ENCODE measurements at regions not wholly inside any gene's neighbourhood (a gene's known extent, or its start where the extent isn't known, plus 50 kb on each side); places are given as distances from the start of the nearest gene placed in this dataset.

DNA sequence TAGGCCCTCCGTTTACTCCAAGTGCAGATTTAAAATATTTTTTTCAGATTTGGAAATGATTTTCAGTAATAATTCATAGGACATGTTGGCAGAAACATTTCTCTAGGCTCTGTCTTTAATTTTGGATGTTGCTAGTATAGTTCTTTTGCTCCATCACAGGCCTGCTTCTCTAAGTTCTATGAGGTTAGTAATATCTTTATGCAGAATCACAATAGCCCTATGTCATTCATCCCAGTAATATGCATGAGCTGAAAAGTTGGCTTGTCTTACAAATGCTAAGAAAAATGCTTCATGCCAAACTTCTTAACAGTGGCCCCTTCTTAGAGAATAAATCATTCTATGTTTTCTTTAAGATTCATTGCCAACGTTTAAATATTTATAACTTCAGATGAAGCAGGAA is 148.3 kb upstream of the TLL1 start:
- no peak for DNase-seq

DNA sequence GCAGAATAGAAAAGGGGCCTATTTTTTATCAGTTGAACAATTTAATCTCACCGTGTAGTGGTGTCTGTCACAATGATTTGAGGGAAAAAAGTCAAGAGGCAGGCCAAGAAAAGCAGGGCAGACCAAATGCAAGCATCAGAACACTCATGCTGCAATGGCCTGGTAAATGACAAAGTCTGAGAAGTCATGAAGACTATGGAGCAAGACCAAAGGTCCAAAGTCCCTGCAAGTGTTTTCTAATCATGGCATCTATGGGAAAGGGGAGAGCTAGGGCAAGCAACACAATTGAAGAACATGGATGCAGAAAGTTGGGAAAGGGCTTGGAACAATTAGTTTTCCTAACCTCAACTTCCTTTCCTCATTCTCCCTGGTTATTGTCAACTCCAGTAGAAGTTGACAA is 147.7 kb upstream of the TLL1 start:
- DNase-seq: no peak

DNA sequence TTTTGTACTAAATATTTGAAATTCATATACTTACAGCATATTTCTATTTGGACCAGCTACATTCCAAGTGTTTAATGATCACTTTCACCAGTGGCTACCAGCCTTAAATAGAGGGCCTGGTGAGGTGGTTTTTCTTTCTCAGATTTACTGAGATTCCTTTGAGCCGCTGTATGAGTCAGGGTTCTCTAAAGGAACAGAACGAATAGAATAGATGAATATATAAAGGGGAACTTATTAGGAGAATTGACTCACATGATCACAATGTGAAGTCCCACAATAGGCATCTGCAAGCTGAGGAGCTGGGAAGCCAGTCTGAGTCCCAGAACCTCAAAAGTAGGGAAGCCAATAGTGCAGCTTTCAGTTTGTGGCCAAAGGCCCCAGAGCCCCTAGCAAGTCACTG is 146.2 kb upstream of the TLL1 start:
- no peak for DNase-seq

DNA sequence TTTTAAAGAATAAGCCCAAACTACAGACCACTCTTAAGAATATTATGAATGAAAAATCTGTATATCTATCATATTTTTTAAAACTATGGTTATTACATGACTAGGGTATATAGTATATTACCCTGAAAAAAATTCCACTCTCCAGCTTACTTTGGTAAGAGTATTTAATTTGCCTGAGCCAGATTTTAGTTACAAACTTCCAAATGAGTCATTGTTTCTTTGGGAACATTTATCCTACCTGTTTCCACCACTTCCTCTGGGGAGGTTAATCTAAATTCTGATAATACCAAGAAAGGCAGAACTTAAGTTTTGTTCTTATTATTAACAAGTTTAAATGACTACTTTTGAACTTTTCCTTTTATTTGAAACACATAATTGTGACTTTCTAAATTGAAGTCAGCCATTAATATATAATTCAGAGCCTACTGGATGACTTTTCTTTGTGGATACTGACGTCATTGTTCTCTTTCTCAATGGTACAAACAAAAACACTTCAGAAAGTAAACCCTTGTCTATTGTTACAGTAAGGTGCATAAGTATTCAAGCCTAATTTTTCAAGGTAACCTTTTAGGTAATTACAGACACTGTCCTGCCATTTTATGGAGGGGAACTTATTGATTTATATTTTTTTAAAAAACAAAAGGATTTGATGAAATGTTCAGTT is 135.6 kb upstream of the TLL1 start:
- no peak for DNase-seq

DNA sequence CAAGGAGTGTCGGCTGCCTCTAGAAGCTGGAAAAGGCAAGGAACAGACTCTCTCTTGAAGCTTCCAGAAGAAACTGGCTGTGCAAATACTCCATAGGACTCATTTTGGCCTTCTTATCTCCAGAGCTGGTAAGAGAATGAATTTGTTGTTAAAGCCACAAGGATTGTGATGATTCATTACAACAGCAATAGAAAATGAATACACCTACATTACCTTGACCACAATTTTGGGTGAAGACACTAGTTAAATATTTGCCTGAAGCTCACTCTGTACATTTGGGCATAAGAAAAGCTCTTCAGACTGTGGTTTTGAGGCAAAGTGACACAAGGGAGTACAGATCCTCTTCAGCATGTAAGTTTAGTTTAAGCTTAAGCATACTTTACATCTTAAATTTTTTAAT is 134.5 kb upstream of the TLL1 start:
- no peak for DNase-seq

DNA sequence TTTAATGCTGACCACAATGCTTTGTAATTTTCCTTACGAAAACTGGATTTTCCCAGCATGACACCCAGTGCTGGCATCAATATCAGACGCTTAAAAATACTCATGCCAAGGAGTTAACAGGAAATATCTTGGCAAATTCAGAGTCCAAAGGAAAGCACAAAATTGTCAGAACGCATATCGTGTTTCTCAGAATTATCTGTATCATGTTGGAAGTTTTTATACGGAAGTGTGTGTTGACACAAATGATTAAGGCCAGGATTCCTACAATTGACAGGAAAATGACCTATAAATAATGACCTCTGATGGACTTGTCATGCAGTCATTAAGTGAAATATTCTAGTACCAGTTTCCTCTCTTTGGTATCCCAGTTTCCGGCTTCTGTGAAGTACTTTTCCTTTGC is 132.1 kb upstream of the TLL1 start:
- no peak for DNase-seq

DNA sequence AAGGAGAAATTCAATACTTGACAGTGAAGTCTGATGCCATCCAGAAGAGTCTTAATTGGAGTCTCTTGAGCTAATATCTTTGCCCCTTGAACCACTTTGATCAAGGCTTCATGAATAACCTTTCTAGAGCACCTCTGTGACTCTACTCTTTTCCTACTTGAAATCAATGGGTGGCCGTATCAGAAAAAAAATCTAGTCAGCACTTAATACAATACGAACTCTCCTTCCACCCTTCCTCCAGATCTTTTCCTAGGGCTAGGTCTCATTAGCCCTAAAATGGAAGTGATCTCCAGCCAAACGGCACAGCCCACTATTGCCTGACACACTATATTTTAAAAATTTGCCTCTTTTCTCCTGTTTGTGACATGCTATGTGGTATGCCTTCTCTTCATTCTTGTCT is 129.6 kb upstream of the TLL1 start:
- no peak for DNase-seq

DNA sequence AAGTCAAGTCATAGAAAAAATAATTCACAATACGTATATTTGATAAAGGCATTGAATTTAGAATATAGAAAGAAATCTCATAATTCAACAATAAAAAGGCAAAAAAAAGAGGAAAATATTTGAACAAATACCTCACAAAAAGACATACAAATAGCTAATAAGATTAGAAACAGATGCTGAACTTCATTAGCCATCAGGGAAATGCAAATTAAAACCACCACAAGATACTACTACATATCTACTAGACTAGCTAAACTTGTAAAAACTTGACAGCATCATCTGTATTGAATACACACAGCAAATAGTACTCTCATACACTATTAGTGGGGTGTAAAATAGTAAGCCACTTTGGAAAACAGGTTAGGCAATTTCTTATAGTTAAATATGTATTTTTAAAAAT is 128.7 kb upstream of the TLL1 start:
- no peak for DNase-seq

DNA sequence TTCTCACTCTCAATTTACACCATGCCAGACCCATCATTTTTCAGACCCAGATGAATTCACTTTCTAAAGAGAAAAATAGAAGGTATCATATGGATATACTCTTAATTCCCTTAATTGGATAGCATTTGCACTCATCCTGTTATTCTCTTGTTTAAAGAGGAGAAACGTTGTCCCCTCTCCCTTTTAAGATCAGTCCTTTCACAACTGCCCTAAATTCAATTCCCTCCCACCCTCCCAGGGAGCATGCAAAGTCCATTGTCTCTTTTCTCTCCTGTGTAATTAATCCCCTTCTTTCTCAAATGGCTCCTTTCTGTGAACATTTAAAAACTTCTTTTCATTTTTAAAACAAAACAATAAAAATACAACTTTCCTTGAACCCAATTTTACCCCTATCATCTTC is 124.7 kb upstream of the TLL1 start:
- no peak for DNase-seq

DNA sequence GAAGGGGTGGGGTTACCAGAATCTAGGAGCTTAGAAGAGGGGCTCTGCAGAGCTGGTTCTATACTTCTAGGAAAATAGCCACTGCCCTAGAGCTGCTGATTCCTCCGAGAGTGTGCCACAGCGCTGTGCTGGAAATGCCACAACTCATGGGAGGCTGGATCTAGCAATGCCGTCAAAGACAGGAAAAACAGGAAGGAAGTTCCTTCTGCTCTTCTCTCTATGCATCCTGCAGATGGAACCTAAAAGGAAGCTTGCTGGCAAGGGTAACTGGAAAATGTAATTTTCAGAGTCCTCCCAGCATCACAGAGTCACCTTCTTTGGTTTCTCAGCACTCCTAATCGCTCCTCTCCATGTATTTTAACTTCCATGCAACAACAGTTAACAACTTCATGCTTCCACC is 121.2 kb upstream of the TLL1 start:
- no peak for DNase-seq

DNA sequence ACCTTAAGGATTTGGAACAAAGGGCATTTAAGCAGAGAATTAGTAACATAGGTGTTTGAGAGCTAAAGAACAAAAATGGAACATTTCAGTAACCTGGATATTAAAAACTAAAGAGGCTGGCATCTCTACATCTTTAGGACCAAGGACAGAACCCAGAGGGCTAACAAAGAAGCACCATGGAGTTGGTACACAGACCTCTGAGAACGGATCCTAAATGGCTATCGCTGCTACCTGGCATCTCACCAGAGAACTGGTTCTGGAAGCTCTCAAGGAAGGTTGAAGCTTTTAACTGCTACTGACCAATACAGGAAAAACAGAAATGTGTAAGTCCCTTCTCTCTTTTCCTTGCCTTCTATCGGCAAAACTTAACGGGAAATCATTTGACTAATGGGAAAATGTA is 118.4 kb upstream of the TLL1 start:
- no peak for DNase-seq

DNA sequence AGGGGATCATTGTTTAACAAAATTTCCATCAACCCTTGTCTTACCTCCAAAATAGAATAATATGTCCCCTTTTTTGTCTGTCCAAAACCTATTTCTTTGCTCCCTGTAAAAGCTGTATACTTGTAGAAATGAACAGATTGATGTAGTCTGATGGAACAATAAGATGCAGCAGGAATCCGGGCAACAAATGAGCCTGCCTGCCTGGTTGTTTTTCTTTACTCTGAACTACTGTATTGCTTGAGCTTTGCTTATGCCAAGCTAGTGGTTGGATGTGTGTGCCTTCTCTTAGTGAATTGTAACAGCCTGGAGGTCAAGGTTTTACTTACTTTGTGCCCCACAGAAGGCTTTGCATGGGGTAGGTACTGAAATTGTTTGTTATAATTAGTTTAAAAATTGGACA is 116.2 kb upstream of the TLL1 start:
- no peak for DNase-seq

DNA sequence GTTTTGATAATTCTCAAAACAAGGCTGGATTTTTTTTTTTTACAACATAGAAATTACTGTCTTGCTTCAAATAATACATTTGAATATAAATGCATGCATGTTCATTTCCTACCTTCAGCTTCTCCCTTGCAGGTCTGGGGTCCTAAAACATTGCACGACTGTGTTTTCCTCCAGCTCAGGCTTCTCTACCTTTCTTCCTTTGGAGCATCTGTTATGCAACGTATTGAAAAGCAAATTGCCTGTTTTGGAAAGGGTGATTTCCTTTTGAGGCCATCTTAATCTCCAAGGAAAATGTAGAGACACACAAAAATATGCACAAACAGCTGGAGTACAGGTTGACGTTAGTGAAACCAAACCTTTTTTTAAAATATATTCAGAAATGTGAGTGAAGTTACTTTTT is 115.6 kb upstream of the TLL1 start:
- no peak for DNase-seq

DNA sequence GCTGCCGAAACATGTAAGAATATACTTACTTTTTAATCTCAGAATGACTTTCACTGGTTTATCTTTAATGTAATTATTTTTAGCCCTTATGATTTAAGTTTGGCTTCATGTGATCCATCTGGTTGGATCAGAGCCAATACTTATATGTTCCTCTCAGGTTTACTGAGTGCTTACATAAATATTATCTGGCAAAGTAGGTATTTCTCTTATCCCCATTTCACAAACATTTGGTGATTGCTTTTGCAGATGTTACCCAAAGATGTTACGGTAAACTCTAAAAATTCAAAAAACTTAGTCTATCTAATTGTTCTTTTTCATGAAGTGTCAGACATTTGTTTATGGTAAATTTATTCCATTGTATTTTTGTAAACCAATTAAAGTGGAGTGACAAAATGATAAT is 115.0 kb upstream of the TLL1 start:
- no peak for DNase-seq

DNA sequence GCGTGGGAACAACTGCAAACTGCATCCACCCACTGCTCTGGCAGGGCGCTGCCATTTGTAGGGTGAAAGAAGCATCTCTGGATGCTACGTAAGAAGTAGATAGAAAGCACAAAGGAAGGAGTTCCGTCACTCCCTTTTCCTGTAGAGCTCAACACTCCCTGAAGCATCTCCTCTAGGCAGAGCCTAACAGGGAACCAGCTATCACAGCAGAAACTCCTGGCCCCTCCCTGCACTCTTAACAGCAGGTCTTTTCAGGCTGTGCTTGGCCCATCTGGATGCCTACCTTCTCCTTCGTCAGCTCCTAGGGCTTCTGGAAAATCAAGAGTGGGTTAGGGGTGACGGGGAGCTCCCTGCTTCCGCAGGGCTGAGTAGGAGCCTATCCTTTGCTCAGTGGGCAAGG is 112.9 kb upstream of the TLL1 start:
- no peak for DNase-seq

DNA sequence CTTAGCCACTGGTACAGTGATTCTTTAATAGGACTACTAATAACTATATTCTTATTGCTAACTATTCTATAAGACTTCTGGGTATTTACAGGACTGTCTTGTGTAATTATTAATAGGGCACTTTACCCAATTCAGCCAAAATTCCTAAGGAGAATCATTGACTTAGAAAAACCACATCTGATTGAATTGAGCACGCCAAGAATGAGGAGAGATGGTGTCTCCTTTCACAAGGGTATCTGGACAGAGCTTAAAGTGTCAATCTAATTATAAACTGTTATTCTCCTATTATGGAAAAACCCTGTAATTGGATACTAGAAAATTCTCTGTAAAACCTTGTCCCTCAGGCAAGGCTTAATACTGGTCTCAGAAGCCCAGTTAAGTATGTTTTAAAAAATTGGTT is 111.1 kb upstream of the TLL1 start:
- DNase-seq: no peak

DNA sequence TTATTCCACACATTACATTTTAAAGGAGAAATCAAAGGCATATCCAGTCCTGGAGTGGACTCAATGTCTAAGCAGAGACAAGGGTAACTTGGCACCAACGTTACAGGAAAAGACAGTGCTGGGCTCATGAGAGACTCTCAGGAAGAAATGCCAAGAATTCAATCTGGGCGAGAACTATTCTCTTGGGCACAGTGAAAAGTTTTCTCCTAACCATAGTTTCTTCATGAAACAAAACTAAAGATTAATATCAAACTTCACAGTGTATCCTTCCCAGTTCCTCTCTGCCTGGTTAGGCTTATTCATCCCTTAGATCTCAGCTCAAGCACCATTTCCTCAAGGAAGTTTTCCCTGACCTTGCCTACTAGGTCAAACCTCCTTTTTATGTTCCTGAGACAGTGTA is 109.4 kb upstream of the TLL1 start:
- DNase-seq: no peak

DNA sequence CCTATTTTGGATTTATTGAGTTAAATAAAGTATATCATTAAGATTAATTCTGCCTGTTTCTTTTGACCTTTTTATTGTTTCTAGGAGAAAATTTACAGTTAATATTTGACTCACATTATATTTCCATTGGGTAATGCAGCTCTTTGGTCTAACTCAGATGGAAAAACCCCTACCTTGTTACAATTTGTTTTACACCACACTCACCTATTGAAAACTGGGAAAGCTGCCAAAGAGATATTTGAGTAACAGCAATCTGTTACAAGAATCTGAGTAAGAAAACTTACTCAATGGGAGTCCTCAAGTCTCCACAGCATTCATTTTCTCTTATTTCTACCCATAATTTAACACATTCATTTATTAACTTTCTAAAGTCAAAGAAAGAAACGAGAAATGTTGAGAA is 108.0 kb upstream of the TLL1 start:
- DNase-seq: no peak

DNA sequence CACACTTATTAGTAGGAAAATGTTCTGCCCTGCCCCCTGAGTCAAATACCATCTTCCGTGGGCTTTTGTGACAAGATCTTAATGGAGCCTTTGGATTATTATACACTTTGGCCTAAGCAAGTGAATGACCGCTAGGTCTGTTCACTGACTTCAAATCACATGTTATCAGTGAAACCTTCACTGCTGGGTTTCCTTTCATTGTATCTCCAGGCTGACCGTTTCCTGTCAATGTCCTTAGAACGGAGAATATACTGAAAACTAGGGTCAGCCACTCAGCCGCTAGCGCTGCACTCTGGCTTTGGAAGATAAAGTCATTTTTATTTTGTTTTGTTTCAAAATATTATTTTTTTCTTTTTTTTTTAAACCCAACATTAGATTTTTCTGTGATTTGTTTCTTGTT is 107.0 kb upstream of the TLL1 start:
- DNase-seq: no peak

DNA sequence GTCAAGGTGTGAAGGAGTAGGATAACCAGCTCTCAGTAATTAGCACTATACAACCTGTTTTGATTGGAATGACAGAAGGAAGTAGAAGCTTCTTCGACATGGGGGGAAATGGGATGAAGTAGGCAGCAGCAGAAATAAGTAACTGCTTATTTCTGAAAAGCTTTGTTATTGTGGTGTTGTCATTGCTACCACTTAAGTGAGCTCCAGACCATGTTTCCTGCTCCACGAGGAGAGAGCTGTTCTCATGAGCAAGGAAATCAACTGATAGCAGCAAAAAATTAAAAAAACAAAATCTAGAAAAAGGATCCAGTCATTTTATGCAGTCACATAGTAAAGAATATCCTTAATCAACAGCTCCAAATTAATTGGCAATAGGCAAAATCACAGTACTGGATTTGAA is 106.1 kb upstream of the TLL1 start:
- DNase-seq: no peak

DNA sequence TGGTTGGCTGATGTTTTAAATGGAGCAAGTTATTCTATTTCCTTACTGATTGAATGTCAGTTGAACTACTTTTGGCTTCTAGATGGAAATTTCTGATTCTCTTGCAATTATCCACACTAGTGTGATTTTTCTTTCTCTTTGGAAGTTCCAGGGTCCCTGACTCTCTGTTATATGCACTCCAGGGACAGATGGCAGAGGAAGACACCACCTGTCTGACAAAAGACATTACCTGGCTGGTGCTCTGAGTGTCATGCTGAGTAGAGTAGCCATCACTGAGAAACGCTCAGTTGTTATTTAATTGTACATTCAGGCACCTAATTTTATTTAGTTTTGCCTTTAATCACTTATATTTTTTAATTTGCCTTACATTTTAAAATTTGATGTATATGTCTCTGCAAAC is 105.4 kb upstream of the TLL1 start:
- no peak for DNase-seq

DNA sequence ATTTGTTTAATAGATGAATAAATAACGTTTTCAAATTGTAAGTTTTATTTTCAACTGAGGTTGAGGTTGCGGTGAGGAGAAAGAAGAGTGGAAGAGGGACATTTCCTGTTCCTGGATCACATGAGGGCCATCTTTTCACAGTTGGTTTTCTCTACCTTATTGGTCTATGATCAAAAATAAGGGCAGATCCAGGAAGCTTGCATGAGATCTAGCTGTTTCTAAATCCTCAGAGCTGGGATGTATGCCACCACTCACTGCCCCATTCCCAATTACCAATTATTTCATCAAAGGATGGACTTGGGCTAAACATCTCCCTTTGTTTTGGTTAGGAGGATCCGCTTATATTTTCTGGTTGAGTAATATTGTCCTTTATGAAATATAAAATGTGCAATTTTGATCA is 104.8 kb upstream of the TLL1 start:
- no peak for DNase-seq

DNA sequence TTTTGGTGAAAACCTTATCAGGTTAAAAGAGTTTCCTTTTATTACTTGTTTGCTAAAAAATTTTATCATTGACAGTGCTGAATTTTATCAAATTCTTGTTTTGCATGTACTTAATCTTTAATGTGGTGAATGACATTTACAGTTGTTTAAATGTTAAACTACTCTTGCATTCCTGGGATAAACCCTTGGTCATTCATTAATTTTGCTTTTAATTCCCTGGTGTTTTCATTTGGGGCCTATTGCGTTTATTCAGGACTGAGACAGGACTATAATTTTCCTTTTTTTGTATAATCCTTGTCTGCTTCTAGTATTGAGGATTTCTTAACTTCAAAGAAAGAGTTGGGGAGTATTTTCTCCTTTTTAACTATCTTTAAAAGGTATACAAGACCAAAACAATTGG is 98.7 kb upstream of the TLL1 start:
- no peak for DNase-seq

DNA sequence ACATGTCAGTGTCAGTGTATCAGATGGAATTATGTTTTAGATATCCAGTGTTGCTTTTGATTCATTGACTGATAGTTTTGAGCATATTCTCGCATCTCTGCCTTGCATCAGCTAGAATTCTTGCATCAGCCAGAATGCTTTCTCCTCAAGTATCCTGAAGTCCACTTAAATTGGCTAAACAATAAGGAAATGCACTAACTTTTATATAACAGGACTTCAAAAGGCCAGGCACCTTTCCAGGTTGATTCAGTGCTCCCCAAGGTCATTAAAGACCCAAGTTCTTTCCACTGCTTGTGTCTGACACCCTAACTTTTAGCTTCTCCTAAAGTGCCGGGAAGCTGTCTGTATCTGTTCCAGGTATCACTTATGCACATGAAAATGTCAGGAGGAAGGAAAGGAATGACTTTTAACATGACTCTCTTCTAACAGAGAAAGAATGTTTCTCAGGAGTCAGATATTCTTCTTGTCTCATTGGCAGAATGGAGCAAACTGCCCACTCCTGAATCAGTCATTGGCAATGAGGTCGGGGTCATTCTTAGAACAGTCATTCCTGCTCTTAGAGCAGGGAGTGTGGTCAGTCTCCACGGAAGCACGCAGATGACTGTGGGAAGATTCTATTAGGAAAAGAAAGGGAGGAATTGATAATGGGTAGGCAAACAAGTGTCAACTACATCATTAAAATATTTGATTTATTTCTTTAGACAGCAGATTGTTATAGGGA is 92.9 kb upstream of the TLL1 start:
- no peak for DNase-seq

DNA sequence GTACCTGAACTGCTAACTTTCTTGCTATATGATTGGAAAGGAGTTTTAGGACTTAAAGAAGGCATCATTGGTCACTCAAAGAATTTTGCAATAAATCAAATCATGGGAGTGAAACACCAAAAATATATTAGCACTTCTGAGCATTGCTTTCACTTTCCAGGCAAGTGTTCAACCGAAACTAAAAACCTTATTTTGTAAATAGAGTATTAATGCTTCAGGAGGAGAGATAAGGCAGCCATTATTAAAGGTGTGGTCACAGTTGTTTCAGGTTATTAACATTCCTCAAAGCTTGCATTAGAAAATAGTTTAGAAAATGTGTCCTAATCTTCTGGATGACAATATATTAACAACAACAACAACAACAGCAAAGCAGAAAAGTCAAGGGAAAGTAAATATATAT is 92.3 kb upstream of the TLL1 start:
- DNase-seq: no peak

All from SW 1271 (cell line).